Activated CD4-positive, CD25-positive, alpha-beta regulatory T cell (primary cell): ENCODE measurements at regions not wholly inside any gene's neighbourhood (a gene's known extent, or its start where the extent isn't known, plus 50 kb on each side); places are given as distances from the start of the nearest gene placed in this dataset.
"Not testable (repeated sequence)": the region's sequence is repeated elsewhere in the genome, so short reads cannot be mapped to it uniquely, and the experiment has no call there.

Experiments
- DNase-seq, 4 experiments: peaks; one replicate each; lab custom pipeline; 2025; lab: John Stamatoyannopoulos, UW

- DNase-seq = no peak
Observed at GRCh38 chr6:16903470-16903869, 142.2 kb upstream of the ATXN1 start.

- no peak for DNase-seq
Observed at GRCh38 chr6:16902502-16902901, 141.2 kb upstream of the ATXN1 start.

- no peak for DNase-seq
Observed at GRCh38 chr6:16901782-16902181, 140.5 kb upstream of the ATXN1 start.

GRCh38 chr6:16901306-16901705, 140.0 kb upstream of the ATXN1 start:
- no peak for DNase-seq

- no peak for DNase-seq
Observed at GRCh38 chr6:16898640-16899396, 137.6 kb upstream of the ATXN1 start.

- DNase-seq = no peak
Observed at GRCh38 chr6:16897669-16898068, 136.4 kb upstream of the ATXN1 start.

GRCh38 chr6:16894301-16894700, 133.0 kb upstream of the ATXN1 start:
- no peak for DNase-seq

GRCh38 chr6:16891110-16891509, 129.8 kb upstream of the ATXN1 start:
- DNase-seq = not testable (repeated sequence)

- no peak for DNase-seq
Observed at GRCh38 chr6:16885411-16886160, 124.3 kb upstream of the ATXN1 start.

GRCh38 chr6:16884526-16884925, 123.3 kb upstream of the ATXN1 start:
- no peak for DNase-seq

- no peak for DNase-seq
Observed at GRCh38 chr6:16883414-16883813, 122.2 kb upstream of the ATXN1 start.

- DNase-seq = no peak
Observed at GRCh38 chr6:16882230-16882629, 121.0 kb upstream of the ATXN1 start.

- not testable (repeated sequence) for DNase-seq
Observed at GRCh38 chr6:16876852-16877251, 115.6 kb upstream of the ATXN1 start.

GRCh38 chr6:16876201-16876600, 114.9 kb upstream of the ATXN1 start:
- DNase-seq = no peak

GRCh38 chr6:16873698-16874097, 112.4 kb upstream of the ATXN1 start:
- DNase-seq = no peak

- DNase-seq = no peak
Observed at GRCh38 chr6:16872543-16873235, 111.4 kb upstream of the ATXN1 start.

GRCh38 chr6:16871047-16871446, 109.8 kb upstream of the ATXN1 start:
- no peak for DNase-seq

GRCh38 chr6:16868968-16869367, 107.7 kb upstream of the ATXN1 start:
- no peak for DNase-seq

GRCh38 chr6:16857969-16858592, 96.8 kb upstream of the ATXN1 start:
- DNase-seq = no peak

- DNase-seq = no peak
Observed at GRCh38 chr6:16855460-16855859, 94.2 kb upstream of the ATXN1 start.

- no peak for DNase-seq
Observed at GRCh38 chr6:16854986-16855385, 93.7 kb upstream of the ATXN1 start.

GRCh38 chr6:16852671-16853070, 91.4 kb upstream of the ATXN1 start:
- no peak for DNase-seq
